ENCODE measurements at regions not wholly inside any gene's neighbourhood (a gene's known extent, or its start where the extent isn't known, plus 50 kb on each side); places are given as distances from the start of the nearest gene placed in this dataset.

GRCh38 chr5:120012431-120012830, 383.1 kb downstream of the FAM170A start:
- H3K27me3 Mint-ChIP-seq: no peaks in the 10 kb centered on the region
- H3K27ac Mint-ChIP-seq: no peak overlapping the region
- no peaks in the 10 kb centered on the region for H3K9me3 Mint-ChIP-seq (ENCODE audit: low read depth)
- H3K36me3 Mint-ChIP-seq (ENCODE audit: insufficient read depth): no peaks in the 10 kb centered on the region
- no peak for TF ChIP-seq CTCF (IDR thresholded peaks at IDR 0.05; ENCODE audit: unreplicated experiment)
- DNase-seq (ENCODE audit: low spot score, unreplicated experiment): no peak
- H3K4me3 Mint-ChIP-seq (ENCODE audit: low read depth): no peak overlapping the region
- H3K4me1 Mint-ChIP-seq (ENCODE audit: low read depth): peaks cover 2% of the 10 kb centered on the region

GRCh38 chr5:120014535-120014934, 385.2 kb downstream of the FAM170A start:
- Mint-ChIP-seq H3K27me3 (no peaks in the 10 kb centered on the region), H3K9me3 (ENCODE audit: low read depth) (no peaks in the 10 kb centered on the region), H3K4me1 (ENCODE audit: low read depth) (peaks cover 2% of the 10 kb centered on the region), H3K4me3 (ENCODE audit: low read depth) (no peak overlapping the region), H3K27ac (no peak overlapping the region), H3K36me3 (ENCODE audit: insufficient read depth) (no peaks in the 10 kb centered on the region)
- DNase-seq (ENCODE audit: low spot score, unreplicated experiment): no peak
- TF ChIP-seq CTCF (IDR thresholded peaks at IDR 0.05; ENCODE audit: unreplicated experiment): no peak

GRCh38 chr5:120016717-120017382, 387.5 kb downstream of the FAM170A start:
- Mint-ChIP-seq H3K4me1 (ENCODE audit: low read depth) (peaks cover 2% of the 10 kb centered on the region), H3K27ac (no peak overlapping the region), H3K9me3 (ENCODE audit: low read depth) (no peaks in the 10 kb centered on the region), H3K4me3 (ENCODE audit: low read depth) (no peak overlapping the region), H3K36me3 (ENCODE audit: insufficient read depth) (no peaks in the 10 kb centered on the region), H3K27me3 (no peaks in the 10 kb centered on the region)
- no peak for TF ChIP-seq CTCF (IDR thresholded peaks at IDR 0.05; ENCODE audit: unreplicated experiment)
- DNase-seq (ENCODE audit: low spot score, unreplicated experiment): no peak

- TF ChIP-seq CTCF (IDR thresholded peaks at IDR 0.05; ENCODE audit: unreplicated experiment): no peak
- Mint-ChIP-seq H3K27me3 (no peaks in the 10 kb centered on the region), H3K27ac (no peak overlapping the region), H3K36me3 (ENCODE audit: insufficient read depth) (no peaks in the 10 kb centered on the region), H3K4me3 (ENCODE audit: low read depth) (no peak overlapping the region), H3K4me1 (ENCODE audit: low read depth) (peaks cover 2% of the 10 kb centered on the region), H3K9me3 (ENCODE audit: low read depth) (no peaks in the 10 kb centered on the region)
- no peak for DNase-seq (ENCODE audit: low spot score, unreplicated experiment)
Measured at GRCh38 chr5:120017513-120017912, 388.2 kb downstream of the FAM170A start.

- no peak for DNase-seq (ENCODE audit: low spot score, unreplicated experiment)
- H3K27me3 Mint-ChIP-seq: no peaks in the 10 kb centered on the region
Measured at GRCh38 chr5:120035181-120035580, 405.8 kb downstream of the FAM170A start.

More at GRCh38 chr5:120035181-120035580, 405.8 kb downstream of the FAM170A start:
- Mint-ChIP-seq H3K4me1 (ENCODE audit: low read depth) (no peaks in the 10 kb centered on the region), H3K27ac (no peak overlapping the region), H3K36me3 (ENCODE audit: insufficient read depth) (no peaks in the 10 kb centered on the region), H3K4me3 (ENCODE audit: low read depth) (no peak overlapping the region), H3K9me3 (ENCODE audit: low read depth) (peaks cover 7% of the 10 kb centered on the region)
- TF ChIP-seq CTCF (IDR thresholded peaks at IDR 0.05; ENCODE audit: unreplicated experiment): no peak

Measured in progenitor cell of endocrine pancreas (in vitro differentiated cells).